ENCODE measurements at regions not wholly inside any gene's neighbourhood (a gene's known extent, or its start where the extent isn't known, plus 50 kb on each side); places are given as distances from the start of the nearest gene placed in this dataset.

- no peak for TF ChIP-seq SPI1 (IDR thresholded peaks at IDR 0.05; ENCODE audit: low read depth, low read length)
- no peak for TF ChIP-seq POLR2A (IDR thresholded peaks at IDR 0.05; ENCODE audit: low read depth, low read length)
- no peak for TF ChIP-seq POLR2AphosphoS5 (IDR thresholded peaks at IDR 0.05; ENCODE audit: low read depth, low read length)
These were observed 210.1 kb downstream of the CDH9 start for GRCh38 chr5:26828294-26828693.
